Stimulated activated CD4-positive, alpha-beta T cell treated with anti-CD3 and anti-CD28 coated beads, Interleukin-15, amount 100 ng/mL, for 24 hours (primary cell): ENCODE measurements at regions not wholly inside any gene's neighbourhood (a gene's known extent, or its start where the extent isn't known, plus 50 kb on each side); places are given as distances from the start of the nearest gene placed in this dataset.
"Not testable (repeated sequence)": the region's sequence is repeated elsewhere in the genome, so short reads cannot be mapped to it uniquely, and the experiment has no call there.

Experiments used
- DNase-seq: peaks from one replicate; pipeline ENCODE4 v3.0.0-alpha.2; 2020

DNA sequence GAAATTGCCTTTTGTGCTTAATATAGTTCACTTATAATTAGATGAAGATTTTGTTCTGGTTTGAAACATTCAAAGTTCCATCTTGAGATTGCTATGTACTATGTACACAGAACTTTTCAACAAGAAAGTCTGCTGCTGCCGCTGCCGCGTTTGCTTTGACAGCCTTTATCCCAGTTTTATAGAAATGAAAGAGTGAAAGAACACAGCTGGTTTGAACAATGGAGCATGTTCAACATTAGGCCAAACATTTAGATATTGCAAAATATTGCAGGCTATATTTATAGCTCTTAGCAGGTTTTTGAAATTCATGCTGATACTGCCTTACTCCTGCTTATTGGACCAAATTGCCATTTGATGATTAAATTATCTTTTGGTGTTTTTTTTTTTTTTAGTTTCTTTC is 299.8 kb upstream of the PRKD1 start:
- no peak for DNase-seq

- no peak for DNase-seq
Observed at GRCh38 chr14:30227876-30228275, 300.2 kb upstream of the PRKD1 start.

GRCh38 chr14:30230719-30231118 is 303.1 kb upstream of the PRKD1 start:
- DNase-seq = no peak

- DNase-seq = no peak
Observed at GRCh38 chr14:30234966-30235365, 307.3 kb upstream of the PRKD1 start.

- no peak for DNase-seq
Observed at GRCh38 chr14:30235485-30235884, 307.8 kb upstream of the PRKD1 start.

DNA sequence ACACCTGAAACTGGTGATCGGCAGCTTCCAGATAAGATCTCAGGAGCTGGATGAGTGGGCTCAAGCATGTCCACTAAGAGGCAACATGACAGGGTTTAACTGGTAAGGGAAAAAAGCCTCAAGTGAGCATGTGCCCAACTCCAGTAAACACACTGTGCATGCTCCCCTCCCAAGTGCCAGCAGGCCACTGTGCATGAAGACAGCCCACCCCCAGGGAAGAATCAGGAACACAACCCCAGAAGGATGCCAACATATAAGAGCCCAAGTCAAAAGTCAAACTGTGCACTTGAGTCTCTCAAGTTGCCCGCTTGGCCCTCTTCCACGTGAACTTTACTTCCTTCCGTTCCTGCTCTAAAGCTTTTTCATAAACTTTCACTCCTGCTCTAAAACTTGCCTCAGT is 311.3 kb upstream of the PRKD1 start:
- DNase-seq = no peak

GRCh38 chr14:30240018-30240417 is 312.4 kb upstream of the PRKD1 start:
- DNase-seq = no peak

DNA sequence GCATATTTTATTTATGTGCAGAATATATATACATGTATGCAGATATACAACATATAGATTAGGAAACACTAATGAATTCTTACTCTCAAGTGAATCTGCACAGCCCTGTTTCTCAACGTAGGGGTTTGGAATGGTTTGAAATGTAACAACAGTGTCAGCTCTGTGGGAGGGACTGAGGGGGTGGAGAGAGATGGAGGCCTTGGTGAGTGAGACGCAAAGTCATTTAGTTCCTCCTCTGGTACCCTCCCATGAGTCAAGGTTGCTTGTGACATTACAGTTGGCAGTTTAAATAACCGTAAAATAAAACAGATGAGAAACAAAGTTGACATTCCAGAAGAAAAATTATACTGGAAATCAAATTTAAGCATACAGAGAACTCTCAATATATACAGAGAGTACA is 313.0 kb upstream of the PRKD1 start:
- no peak for DNase-seq

DNA sequence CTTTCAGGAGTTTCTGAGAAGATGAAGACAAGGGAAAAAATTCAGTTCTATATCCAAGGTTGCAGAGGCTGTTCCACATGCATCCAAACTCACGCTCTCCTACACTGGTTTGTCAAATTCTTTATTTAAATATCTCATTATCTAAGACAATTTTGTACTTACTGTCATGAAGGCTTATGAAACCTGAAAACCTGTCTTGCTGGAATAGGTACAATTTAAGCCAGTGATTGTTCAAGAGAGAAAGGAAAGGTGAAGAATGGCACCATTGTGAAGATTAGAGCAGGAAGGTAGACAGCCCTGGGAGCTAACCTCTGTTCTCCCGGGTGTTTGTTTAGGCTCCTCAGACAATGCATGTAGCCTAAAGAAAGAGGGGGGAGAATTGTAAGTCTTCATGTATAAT is 315.1 kb upstream of the PRKD1 start:
- DNase-seq = no peak

GRCh38 chr14:30243207-30243606 is 315.6 kb upstream of the PRKD1 start:
- no peak for DNase-seq

DNA sequence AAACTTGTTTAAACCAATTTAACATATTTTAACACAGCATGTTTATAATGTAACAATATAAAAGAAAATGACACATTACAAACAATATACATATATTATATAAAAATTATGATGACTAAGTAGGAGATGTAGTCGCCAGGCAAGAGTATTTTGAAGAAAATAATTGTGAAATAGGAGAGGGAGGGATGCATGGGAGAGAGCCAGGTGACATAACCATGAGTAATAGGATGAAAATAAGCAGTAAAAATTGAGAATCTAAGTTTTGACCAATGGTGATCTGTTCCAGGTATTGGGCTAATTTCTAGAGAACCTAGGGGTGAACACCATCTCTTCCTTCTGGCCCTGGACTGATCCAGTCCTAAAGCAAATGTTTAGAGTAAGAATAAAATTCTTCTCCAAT is 315.2 kb upstream of the G2E3 start:
- no peak for DNase-seq

DNA sequence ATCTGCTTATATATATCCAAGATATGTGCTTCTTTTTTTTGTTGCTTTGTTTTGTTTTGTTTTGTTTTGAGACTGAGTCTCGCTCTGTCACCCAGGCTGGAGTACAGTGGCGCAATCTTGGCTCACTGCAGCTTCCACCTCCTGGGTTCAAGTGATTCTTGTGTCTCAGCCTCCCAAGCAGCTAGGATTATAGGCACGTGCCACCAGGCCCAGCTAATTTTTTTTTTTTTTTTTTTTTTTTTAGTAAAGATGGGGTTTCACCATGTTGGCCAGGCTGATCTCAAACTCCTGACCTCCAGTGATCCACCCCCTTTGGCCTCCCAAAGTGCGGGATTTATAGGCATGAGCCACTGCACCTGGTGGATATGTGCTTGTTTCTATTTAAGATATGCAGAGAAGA is 314.6 kb upstream of the G2E3 start:
- not testable (repeated sequence) for DNase-seq

DNA sequence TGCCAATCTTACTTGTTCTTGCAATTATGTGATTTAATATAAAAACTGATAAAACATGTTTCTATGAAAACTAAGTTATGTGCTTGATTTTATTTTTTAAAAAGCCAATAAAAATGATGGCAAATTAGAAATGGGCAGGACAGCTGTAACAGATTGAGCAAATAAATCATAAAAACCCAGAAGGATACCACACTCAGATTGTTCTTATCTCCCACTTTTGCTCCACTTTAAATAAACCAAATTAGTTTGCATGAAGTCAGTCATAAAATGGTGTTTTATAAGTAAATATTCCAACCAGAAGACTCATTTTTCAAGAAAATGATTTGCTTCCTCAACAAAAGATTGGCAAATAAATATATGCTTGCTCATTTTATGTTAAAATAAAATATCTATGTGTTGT is 307.9 kb upstream of the G2E3 start:
- no peak for DNase-seq

GRCh38 chr14:30251557-30252100 is 307.3 kb upstream of the G2E3 start:
- DNase-seq = no peak

DNA sequence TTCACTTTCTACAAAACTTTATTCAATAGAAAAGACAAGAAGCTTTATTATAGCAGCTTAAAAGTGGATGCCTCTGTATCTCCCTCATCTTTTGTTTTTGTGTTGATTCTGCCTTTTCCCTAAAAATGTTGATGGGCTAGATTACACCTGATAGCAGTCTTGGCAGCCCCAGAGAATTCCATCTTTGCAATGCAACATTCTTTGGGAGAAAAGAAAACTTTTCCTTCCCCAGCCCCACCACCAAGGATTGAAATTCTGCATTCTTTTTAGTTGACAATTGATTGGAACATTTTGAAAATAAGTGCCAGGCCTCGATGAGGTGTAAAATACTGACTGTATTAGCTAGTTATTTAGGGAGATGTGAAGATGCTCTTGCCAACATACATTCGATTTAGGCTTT is 306.8 kb upstream of the G2E3 start:
- DNase-seq = no peak

- DNase-seq = no peak
Observed at GRCh38 chr14:30252783-30253674, 305.9 kb upstream of the G2E3 start.

DNA sequence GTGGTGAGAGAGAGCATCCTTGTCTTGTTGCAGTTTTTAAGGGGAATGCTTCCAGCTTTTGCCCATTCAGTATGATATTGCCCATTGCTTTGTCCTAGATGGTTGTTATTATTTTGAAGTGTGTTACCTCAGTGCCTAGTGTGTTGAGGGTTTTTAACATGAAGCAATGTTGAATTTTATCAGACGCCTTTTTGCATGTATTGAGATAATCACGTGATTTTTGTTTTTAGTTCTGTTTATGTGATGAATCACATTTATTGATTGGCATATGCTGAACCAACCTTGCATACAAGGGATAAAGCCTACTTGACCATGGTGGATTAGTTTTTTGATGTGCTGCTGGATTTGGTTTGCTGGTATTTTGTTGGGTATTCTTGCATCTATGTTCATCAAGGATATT is 302.3 kb upstream of the G2E3 start:
- DNase-seq = no peak

DNA sequence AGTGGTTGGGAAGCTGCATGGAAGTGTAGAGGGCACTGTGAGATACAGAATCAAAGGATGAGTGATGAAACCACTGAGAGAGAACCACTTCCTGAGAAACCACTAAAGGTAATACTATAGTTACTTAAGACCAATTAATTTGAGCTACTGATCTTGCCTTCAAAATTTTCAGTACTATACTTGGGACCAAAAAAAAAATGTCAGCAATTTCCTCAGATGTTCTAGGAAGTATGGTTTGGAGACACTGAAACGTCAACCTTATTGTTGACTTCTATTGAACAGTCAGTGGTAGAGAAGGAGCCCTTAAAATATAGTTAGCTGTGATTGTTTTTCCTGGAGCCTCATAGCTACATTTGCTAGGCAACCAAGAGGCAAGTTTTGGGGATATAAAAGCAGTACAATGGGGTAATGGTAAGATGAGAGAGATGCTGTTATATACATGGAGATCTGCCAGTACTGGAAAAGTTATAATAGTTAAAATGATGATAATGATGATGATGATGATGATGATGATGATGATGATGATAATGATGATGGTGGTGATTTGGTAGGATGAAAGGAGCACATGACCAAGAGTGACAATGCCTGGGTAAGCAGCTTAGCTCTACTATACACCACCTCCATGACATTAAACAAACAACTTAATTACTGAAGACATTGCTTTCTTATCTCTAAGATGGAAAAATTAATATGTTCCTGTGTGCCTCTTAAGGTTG is 300.9 kb upstream of the G2E3 start:
- DNase-seq = no peak

DNA sequence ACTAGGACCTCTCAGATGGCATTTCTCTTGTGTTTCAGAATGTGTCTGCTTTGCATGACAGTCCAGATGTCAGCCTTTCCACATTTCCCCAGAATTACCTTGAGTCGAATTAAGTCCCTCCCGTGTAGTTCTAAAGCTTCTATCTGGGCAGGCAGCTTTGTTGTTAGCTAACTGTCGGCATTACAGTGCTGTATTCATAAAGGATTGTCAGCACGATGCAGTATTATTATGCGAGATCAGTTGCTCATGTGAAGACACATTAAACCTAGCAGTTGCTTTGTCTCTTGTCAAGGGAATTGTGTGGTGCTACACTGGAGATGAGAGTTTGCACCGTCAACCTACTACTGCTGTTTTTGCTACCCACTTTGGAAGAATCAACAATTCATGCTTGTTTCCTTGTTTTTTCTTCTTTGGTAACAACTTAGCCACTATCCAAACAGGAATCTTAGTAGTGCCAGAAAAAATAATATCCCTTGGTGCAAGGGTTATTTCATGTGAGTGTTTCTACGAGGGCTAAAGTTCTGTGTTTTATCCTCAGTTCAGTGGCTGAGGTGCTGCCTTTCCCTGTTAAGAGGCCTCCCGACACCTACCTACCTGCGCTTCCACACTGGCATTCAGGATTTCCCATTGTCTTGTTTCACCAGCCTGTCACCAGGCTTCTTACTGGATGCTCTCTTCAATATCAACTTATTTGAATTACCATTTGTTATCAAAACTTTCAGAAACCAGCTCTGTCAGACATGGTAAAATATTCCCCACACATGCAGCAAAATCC is 297.9 kb upstream of the G2E3 start:
- DNase-seq = no peak

- no peak for DNase-seq
Observed at GRCh38 chr14:30264161-30264560, 294.8 kb upstream of the G2E3 start.

DNA sequence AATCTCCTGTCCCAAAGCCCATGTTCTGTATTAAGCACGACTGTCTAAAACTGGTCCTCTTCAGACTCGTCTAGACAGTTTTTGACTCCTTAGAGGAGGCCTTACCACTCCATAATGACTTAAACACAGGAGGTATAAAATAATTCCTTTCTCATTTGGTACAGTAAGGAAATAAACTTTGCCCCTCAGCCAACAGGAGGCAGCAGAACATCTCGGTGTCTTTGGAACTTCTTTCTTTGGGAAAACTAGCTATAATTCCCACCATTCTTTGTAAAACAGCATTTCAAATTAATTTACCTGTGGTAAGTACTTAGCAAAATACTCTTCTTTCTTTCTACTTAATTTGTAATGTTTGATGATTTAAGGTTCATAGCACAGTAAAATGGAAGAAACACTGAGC is 292.7 kb upstream of the G2E3 start:
- no peak for DNase-seq

DNA sequence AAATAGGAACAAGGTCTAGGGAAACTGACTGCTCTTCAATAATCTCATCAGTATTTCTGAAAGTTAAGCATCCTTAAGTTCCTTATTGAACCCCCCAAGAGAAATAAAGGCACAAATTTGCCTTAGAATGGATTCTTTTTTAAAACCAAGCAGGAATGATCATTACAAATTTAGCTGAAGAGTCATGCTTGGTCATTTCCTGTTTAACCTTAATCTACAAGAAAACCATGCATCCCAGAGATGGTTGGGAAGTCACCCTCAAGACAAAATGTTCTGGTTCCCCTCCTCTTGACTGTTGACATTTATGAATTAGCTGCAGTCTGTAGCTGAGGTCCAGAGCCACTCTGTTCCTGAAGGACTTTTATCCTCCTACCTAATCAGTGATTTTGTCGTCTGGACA is 291.8 kb upstream of the G2E3 start:
- DNase-seq = no peak
